ENCODE measurements at regions not wholly inside any gene's neighbourhood (a gene's known extent, or its start where the extent isn't known, plus 50 kb on each side); places are given as distances from the start of the nearest gene placed in this dataset.

GRCh38 chr3:152960684-152961083 is 125.8 kb downstream of the P2RY1 start:
- DNase-seq = no peak

GRCh38 chr3:152961323-152961722 is 126.4 kb downstream of the P2RY1 start:
- no peak for DNase-seq

GRCh38 chr3:152964911-152965609 is 130.1 kb downstream of the P2RY1 start:
- DNase-seq = no peak

- DNase-seq = no peak
These were observed 133.6 kb downstream of the P2RY1 start for GRCh38 chr3:152968388-152969024.

GRCh38 chr3:152969557-152970300 is 134.8 kb downstream of the P2RY1 start:
- no peak for DNase-seq

GRCh38 chr3:152970851-152971250 is 135.9 kb downstream of the P2RY1 start:
- no peak for DNase-seq

- DNase-seq = no peak
These were observed 136.9 kb downstream of the P2RY1 start for GRCh38 chr3:152971880-152972279.

GRCh38 chr3:152973575-152973974 is 138.6 kb downstream of the P2RY1 start:
- DNase-seq = no peak

- DNase-seq = no peak
These were observed 141.3 kb downstream of the P2RY1 start for GRCh38 chr3:152976239-152976638.

- no peak for DNase-seq
These were observed 142.4 kb downstream of the P2RY1 start for GRCh38 chr3:152977366-152977765.

GRCh38 chr3:152978152-152978551 is 143.2 kb downstream of the P2RY1 start:
- no peak for DNase-seq

GRCh38 chr3:152997526-152997925 is 162.6 kb downstream of the P2RY1 start:
- DNase-seq = no peak

- no peak for DNase-seq
These were observed 163.4 kb upstream of the RAP2B start for GRCh38 chr3:152998591-152998990.

GRCh38 chr3:153000325-153000724 is 161.7 kb upstream of the RAP2B start:
- no peak for DNase-seq

GRCh38 chr3:153001210-153002078 is 160.6 kb upstream of the RAP2B start:
- DNase-seq = no peak

- no peak for DNase-seq
These were observed 158.6 kb upstream of the RAP2B start for GRCh38 chr3:153003441-153003840.

- DNase-seq = no peak
These were observed 158.2 kb upstream of the RAP2B start for GRCh38 chr3:153003862-153004261.

GRCh38 chr3:153008226-153008625 is 153.8 kb upstream of the RAP2B start:
- DNase-seq = no peak

- no peak for DNase-seq
These were observed 138.1 kb upstream of the RAP2B start for GRCh38 chr3:153023896-153024295.

GRCh38 chr3:153026026-153026425 is 136.0 kb upstream of the RAP2B start:
- no peak for DNase-seq

- no peak for DNase-seq
These were observed 133.6 kb upstream of the RAP2B start for GRCh38 chr3:153028381-153028780.

- no peak for DNase-seq
These were observed 132.7 kb upstream of the RAP2B start for GRCh38 chr3:153029350-153029749.

GRCh38 chr3:153032891-153033290 is 129.1 kb upstream of the RAP2B start:
- DNase-seq = no peak

Data from CD4-positive, alpha-beta T cell treated with Interleukin-15 for 1 hour (primary cell).